ENCODE measurements at regions not wholly inside any gene's neighbourhood (a gene's known extent, or its start where the extent isn't known, plus 50 kb on each side); places are given as distances from the start of the nearest gene placed in this dataset.

DNA sequence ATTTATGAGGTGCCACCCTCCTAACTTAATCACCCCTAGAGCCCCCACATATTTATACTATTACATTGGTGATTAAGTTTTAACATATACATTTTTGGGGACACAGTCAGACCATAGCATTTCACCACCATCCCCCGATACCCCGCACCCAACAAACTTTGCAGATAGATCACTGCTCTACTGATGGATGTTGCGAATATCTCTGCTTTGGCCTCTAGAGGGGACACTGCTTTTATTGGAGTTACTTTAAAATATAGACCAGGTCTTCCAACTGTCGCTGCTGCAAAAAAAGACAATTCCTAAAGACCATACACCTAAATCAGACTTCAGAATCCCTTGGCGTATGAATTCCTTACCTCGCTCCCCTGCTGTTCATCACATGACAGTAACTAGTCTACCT is 115.8 kb upstream of the FSHR start:
- no peak for DNase-seq (ENCODE audit: low read depth in 1 of 2, low spot score in 1 of 2)
- TF ChIP-seq, protein P1, sequence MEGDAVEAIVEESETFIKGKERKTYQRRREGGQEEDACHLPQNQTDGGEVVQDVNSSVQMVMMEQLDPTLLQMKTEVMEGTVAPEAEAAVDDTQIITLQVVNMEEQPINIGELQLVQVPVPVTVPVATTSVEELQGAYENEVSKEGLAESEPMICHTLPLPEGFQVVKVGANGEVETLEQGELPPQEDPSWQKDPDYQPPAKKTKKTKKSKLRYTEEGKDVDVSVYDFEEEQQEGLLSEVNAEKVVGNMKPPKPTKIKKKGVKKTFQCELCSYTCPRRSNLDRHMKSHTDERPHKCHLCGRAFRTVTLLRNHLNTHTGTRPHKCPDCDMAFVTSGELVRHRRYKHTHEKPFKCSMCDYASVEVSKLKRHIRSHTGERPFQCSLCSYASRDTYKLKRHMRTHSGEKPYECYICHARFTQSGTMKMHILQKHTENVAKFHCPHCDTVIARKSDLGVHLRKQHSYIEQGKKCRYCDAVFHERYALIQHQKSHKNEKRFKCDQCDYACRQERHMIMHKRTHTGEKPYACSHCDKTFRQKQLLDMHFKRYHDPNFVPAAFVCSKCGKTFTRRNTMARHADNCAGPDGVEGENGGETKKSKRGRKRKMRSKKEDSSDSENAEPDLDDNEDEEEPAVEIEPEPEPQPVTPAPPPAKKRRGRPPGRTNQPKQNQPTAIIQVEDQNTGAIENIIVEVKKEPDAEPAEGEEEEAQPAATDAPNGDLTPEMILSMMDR (IDR thresholded peaks at IDR 0.05; ENCODE audit: insufficient read depth, low read length) = no peak
- TF ChIP-seq GABPA (IDR thresholded peaks at IDR 0.05; ENCODE audit: low read depth) (no peak), SPI1 (IDR thresholded peaks at IDR 0.05; ENCODE audit: borderline replicate concordance, low read depth) (no peak), POLR2AphosphoS5 (IDR thresholded peaks at IDR 0.05; ENCODE audit: low read depth) (no peak)
- TF ChIP-seq, protein P2, sequence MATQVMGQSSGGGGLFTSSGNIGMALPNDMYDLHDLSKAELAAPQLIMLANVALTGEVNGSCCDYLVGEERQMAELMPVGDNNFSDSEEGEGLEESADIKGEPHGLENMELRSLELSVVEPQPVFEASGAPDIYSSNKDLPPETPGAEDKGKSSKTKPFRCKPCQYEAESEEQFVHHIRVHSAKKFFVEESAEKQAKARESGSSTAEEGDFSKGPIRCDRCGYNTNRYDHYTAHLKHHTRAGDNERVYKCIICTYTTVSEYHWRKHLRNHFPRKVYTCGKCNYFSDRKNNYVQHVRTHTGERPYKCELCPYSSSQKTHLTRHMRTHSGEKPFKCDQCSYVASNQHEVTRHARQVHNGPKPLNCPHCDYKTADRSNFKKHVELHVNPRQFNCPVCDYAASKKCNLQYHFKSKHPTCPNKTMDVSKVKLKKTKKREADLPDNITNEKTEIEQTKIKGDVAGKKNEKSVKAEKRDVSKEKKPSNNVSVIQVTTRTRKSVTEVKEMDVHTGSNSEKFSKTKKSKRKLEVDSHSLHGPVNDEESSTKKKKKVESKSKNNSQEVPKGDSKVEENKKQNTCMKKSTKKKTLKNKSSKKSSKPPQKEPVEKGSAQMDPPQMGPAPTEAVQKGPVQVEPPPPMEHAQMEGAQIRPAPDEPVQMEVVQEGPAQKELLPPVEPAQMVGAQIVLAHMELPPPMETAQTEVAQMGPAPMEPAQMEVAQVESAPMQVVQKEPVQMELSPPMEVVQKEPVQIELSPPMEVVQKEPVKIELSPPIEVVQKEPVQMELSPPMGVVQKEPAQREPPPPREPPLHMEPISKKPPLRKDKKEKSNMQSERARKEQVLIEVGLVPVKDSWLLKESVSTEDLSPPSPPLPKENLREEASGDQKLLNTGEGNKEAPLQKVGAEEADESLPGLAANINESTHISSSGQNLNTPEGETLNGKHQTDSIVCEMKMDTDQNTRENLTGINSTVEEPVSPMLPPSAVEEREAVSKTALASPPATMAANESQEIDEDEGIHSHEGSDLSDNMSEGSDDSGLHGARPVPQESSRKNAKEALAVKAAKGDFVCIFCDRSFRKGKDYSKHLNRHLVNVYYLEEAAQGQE (IDR thresholded peaks at IDR 0.05; ENCODE audit: insufficient replicate concordance, low read depth) = no peak

DNA sequence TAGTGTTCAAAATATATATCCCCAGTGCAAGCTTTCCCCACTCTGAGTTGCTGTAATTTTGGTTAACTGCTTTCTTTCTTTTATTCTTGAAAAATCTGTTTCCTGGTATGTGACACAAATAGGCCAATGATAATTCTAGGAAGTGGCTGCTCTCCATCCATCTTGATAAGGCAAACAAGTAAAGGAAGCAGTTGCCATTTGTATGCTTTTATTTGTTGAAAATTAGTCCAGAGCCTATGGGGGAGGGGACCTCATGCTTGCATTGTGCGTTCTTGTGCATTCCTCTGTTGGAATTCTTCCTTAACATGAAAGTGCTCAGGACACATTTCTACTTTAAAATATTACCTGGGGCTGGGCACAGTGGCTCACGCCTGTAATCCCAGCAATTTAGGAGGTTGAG is 111.2 kb upstream of the FSHR start:
- TF ChIP-seq SPI1 (IDR thresholded peaks at IDR 0.05; ENCODE audit: borderline replicate concordance, low read depth) = no peak
- TF ChIP-seq, protein P1 (IDR thresholded peaks at IDR 0.05; ENCODE audit: insufficient read depth, low read length) = no peak
- TF ChIP-seq, protein P2 (IDR thresholded peaks at IDR 0.05; ENCODE audit: insufficient replicate concordance, low read depth) = no peak

More for the DNA sequence above, 115.8 kb upstream of the FSHR start:
- Histone ChIP-seq H3K27ac (replicated peaks) (no peak overlapping the region), H3K27me3 (ENCODE audit: insufficient read depth, poor library complexity, severe bottlenecking) (no peaks in the 10 kb centered on the region), H3K4me3 (replicated peaks; ENCODE audit: insufficient read depth, low read length) (no peak overlapping the region)

DNA sequence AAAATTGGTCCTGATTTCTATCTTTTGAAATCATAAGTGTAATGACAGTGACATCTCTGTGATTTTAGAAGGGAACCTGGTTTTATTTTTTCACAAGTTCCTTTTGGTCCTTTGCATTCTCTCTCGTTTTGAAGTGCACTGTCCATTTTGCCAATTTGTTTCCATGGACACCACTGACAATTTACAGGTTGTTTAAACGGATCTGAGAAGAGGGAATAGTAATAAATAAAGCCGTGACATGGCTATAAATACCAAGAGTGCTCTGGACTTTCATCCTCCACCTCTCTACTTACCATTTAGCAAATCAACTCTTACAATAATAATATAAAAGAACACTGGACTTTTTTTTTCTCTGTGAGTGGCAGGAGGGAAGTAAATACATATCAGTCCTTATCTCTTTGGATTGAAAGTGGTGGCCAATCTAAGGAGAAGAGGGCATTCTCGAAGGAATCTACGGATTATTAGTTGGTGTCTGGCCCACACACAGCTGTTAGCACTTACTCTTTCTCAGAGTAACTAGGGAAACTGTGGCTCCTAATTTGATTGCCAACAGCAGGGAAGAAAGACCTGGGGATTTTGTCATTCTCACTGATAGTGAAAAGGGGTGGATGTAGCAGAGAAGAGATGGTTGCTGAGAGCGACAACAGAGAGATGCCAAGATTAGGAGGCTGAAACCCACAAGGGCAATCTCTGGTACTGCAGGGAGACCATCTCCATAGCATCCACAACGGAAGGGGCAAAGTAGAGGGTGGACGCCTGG is 108.7 kb upstream of the FSHR start:
- Histone ChIP-seq H3K27me3 (ENCODE audit: insufficient read depth, poor library complexity, severe bottlenecking) (no peaks in the 10 kb centered on the region), H3K27ac (replicated peaks) (no peak overlapping the region), H3K4me3 (replicated peaks; ENCODE audit: insufficient read depth, low read length) (no peak overlapping the region)
- DNase-seq (ENCODE audit: low read depth in 1 of 2, low spot score in 1 of 2) = no peak
- TF ChIP-seq, protein P2 (IDR thresholded peaks at IDR 0.05; ENCODE audit: insufficient replicate concordance, low read depth) = no peak
- no peak for TF ChIP-seq GABPA (IDR thresholded peaks at IDR 0.05; ENCODE audit: low read depth)
- TF ChIP-seq SPI1 (IDR thresholded peaks at IDR 0.05; ENCODE audit: borderline replicate concordance, low read depth) = no peak
- no peak for TF ChIP-seq POLR2AphosphoS5 (IDR thresholded peaks at IDR 0.05; ENCODE audit: low read depth)
- TF ChIP-seq, protein P1 (IDR thresholded peaks at IDR 0.05; ENCODE audit: insufficient read depth, low read length) = no peak

More for the DNA sequence above, 111.2 kb upstream of the FSHR start:
- Histone ChIP-seq H3K27me3 (ENCODE audit: insufficient read depth, poor library complexity, severe bottlenecking) (no peaks in the 10 kb centered on the region), H3K27ac (replicated peaks) (no peak overlapping the region), H3K4me3 (replicated peaks; ENCODE audit: insufficient read depth, low read length) (no peak overlapping the region)
- DNase-seq (ENCODE audit: low read depth in 1 of 2, low spot score in 1 of 2) = no peak
